GM18873 (cell line): ENCODE measurements at regions not wholly inside any gene's neighbourhood (a gene's known extent, or its start where the extent isn't known, plus 50 kb on each side); places are given as distances from the start of the nearest gene placed in this dataset.

Experiments used
- ATAC-seq: cut with Tn5 transposase; IDR thresholded peaks from one replicate; pipeline ENCODE4 v1.9.1; 2021; ENCODE audit warnings: mild to moderate bottlenecking, moderate library complexity, moderate number of reproducible peaks; ENCODE audit not compliant: unreplicated experiment, low FRiP score

DNA sequence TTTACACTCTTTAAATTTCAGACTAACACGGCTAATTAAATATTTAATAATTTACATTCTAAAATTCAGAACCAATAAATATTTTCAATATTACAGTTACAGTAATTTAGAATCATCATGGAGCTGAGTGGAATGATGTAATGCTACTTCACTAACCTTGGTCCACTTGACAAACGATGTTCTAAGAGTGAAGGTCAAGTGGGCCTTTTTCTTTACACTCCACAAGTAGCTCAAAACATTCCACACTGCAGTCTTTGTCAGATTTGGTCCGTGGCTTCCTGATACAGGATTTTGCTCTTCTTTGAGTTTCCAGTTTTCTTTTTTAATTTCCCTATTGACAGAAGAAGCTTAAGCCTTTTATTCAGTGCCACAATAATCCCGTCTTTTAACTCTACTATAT lies 164.6 kb upstream of the NRIP1 start:
- ATAC-seq = no peak

DNA sequence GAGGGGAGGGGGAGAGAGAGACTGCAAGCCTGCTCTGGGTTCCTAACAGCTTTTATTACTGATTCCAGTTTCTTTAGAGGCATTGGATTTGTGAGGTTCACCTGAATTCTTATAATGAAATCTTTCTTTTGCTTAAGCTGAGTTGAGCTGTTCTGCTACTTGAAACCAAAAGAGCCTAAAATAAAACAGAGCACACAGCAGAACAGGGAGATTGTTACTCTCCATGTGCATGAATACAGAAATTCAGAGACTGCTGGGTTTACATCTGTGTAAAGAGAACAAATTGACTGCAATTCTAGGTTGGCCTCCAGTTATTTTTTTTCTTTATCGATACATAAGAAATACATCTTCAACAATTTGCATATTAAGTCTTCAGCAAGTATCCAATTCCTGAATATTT lies 168.8 kb upstream of the NRIP1 start:
- no peak for ATAC-seq

DNA sequence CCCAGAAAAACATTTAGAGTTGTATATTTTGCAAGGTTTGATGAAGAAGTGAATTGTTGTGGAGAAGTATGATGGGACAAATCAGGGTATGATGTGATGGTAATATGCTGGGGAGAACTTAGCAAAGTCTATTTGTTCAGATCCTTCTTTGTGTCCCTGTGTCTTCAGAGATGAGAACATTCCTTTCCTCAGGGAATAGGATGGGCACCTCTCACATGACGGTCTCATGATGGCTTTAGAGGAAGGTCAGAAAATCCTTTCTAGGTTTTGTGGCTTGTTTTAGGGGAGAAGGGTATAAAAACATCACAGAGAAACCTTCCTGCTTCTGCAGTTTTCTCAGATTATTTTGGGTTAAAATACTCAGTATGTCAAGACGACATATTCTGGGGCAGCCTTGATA lies 171.3 kb upstream of the NRIP1 start:
- ATAC-seq = no peak

- ATAC-seq = no peak
These were observed 176.0 kb upstream of the NRIP1 start for GRCh38 chr21:15240848-15241247.

DNA sequence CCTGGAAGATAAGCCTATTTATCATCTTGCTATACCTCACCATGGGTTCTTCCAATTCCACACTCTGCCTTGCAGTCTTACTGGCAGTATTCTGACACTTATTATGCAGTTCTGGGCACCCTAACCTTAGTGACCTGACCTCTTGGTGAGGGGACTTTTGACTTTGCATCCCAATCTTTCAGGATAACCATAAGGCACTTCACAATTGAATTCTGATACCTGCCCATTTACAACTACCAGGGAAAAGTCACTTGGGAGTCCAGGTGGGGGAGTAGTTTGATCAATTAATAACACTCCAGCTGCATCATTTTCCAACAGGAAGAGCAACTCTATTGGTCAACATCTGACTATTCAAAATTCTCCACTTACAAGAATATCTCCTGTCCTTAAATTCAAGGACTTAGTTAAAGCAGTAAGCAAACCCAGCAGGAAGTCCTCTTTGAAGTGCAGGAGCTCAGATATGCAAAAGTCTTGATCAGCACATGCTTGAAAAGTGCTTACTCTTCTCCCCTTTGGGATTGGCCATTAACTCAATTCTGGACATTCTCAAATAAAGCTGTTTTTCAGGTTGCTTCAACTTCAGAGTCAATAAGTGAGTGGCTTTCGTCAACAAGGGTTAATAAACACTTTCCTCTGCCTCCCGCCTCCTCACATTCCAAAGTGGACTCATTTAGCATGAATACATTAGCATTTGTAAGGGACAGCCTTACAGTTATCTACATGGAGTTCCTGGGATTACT lies 177.4 kb upstream of the NRIP1 start:
- ATAC-seq = no peak

- no peak for ATAC-seq
These were observed 178.1 kb upstream of the NRIP1 start for GRCh38 chr21:15242906-15243305.

DNA sequence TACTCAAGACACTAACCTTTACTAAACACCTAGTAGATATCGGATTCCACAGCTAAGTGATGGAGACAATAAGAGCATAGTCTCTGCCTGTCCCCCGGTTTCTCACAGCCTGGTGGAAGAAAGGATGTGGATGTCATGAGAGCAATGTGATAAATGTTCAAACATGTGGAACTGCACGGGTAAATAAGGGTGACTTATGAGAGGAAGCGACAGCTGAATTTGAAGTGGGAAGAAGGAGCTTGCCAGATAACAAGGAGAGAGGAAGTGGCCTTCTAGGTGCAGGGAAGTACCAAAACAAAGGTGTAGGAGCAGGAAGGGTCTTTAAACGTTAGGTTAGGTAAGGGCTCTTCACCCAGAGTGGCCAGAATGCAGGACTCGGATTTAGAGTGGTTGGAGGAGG lies 178.6 kb upstream of the NRIP1 start:
- no peak for ATAC-seq

DNA sequence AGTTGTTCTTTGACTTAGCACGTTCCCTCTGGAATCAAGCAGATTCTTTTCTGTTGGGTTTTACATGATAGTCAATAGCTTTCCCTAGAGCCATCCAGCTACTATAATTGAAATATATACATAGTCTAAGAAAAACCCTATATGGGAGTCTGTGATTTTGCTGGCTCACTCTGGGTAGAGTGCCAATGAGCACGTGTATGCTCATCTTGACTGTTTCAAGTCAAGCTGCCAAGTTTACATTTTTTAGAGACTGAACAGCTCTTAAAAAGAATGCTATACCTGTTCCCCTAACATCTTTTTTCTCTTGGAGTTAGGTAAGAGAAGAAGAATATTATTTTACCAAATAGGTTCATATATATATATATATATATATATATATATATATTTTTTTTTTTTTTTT lies 182.8 kb upstream of the NRIP1 start:
- ATAC-seq = no peak

GRCh38 chr21:15249285-15249993 lies 184.6 kb upstream of the NRIP1 start:
- no peak for ATAC-seq

GRCh38 chr21:15250384-15250783 lies 185.6 kb upstream of the NRIP1 start:
- no peak for ATAC-seq

GRCh38 chr21:15252431-15252830 lies 187.6 kb upstream of the NRIP1 start:
- no peak for ATAC-seq

DNA sequence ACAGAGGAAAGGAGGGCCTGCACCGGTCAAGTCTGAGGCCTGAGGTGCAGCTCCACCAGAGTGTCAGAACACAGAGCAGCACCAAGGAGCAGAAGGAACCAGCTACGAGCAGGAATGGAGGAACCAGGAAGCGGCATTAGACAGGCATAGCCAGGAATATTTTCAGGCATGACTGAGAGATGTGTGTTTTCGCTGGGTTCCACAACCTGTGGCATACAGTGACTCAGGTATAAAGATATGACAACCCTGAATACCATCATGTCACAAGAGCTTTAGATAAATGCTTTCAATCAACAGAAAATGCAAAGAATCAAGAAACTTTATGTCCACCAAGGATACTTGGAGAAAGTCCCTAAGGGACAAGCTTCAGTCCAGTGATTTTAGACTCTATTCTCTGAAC lies 189.3 kb upstream of the NRIP1 start:
- ATAC-seq = no peak

GRCh38 chr21:15255261-15255660 lies 190.5 kb upstream of the NRIP1 start:
- ATAC-seq = no peak

DNA sequence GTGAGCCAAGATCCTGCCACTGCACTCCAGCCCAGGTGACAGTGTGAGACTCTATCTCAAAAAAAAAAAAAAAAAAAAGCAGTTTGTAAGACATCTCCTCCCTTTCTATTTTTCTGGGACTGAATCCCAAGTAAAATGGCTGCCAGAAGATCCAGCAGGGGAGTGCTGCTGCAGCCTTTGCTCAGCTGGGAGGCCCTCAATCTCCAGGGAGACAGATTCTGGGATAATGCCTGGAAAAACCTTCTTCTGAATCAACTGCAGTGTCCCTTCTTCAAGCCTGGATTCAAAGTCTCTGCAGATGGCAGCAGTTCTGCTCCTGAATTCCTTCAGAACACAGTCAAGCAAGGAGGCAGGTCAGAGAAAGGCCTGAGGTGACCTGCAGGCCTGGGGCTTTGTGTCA lies 191.0 kb upstream of the NRIP1 start:
- no peak for ATAC-seq

DNA sequence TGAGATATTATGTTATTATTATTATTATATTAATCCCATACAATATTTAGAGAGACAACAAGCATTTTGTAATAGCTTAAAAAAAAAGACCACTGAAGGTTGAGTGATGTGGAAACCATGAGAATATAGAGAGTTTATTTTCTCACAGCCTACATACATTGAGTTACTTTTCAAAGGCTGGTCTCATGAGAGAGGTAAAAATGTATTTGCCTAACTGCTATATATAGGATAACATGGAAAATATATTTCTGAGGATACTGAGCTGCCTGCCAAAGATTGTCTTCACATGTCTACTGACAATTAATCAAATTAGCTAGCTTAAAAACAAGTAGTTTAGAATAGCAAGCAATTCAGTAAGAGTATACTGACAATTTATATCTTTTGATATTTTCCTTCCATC lies 192.2 kb upstream of the NRIP1 start:
- no peak for ATAC-seq

- no peak for ATAC-seq
These were observed 192.8 kb upstream of the NRIP1 start for GRCh38 chr21:15257646-15258045.

DNA sequence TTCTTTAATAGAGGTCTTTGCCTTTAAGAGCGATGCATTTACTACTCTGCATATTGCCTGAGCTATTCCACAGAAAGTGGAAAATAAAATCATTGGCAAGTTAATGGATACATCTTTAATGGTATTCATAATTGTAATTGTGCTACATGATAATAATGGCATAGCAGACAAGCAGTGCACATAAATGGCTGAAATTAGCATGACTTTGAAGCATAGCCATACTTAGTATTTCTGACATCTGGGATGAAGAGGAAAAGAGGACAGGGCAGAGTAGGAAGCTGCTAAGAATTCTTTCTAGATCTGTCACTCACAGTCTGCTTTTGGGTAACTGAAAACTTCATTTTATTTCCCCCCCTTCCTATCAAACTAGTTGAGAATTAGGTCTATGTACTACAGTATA lies 195.0 kb upstream of the NRIP1 start:
- no peak for ATAC-seq

- no peak for ATAC-seq
These were observed 195.8 kb upstream of the NRIP1 start for GRCh38 chr21:15260604-15261003.

DNA sequence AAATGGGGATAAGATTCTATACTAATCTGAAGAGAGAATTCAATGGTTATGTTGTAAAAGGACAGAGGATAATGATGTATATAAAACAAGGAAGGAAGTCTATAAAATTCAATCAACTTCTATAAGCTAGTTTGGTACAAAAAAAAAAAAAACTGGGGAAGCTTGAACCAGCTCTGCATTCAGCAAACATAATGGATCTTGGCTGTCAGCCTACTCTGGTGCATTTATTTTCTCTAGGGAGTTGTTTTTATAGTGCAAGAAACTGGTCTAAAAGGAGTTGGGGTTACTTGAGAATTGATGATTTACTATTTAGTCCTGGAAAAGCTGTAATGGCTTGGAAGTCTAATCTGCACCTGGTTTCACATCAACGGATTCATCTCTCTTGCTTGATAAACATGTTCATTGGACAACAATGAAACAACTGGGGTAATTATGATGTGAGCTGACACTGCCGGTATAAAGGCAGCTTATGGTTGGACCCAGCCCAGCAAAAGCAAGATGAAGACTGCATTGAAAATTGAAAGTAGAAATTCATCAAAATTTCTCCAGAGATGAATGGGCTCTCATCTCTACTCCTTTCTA lies 199.4 kb upstream of the NRIP1 start:
- no peak for ATAC-seq

DNA sequence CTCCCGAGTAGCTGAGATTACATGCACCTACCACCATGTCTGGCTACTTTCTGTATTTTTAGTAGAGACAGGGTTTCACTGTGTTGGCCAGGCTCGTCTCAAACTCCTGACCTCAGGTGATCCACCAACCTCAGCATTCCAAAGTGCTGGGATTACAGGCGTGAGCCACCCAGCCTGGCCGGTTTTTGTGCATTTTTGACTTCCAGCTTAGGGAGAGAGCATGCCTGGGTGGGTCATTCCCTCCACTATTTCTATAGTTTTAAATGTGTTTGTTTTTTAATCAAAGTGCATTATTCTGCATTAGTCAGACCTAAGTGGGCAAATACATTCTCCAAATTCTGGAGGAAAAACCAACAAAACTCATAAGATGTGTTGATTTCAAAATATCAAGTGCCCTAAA lies 207.4 kb upstream of the NRIP1 start:
- ATAC-seq = no peak

DNA sequence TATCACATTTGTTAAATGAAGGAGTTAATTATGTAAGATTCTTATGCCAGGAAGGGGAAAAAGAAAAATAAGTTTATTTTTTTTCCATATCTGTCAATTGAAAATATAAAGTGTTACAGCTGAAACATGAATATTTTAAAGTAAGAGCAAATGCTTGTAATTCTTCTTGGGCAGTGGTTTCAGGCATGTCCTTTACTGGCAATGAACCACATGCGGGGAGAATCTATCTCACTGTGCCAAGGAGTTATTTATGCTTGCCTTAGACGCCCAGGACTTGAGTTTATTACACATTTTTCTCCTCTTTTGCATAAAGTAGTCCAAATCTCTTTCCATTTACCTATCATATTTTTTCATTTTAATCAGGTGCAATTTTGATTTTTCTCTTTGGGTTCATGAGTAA lies 207.8 kb upstream of the NRIP1 start:
- ATAC-seq = no peak

DNA sequence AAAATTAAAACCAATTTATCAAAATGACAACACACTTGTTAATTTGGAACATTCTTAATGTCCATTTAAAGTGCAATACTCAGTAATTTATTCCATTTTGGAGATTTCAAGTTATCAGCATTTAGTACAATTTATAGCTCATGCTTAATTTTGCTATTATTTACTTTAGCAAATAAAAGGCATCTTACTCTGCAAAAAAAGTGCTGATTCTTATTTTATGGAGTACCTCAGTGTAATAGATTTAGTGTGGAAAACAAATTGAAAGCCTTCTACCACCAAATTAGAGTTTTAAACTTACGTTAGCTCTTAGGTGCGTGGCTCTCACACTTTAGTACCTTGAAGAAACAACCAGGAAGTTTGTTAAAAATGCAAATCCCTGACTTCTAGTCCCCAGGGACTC lies 208.4 kb upstream of the NRIP1 start:
- no peak for ATAC-seq
